K562 (cell line): ENCODE measurements at regions not wholly inside any gene's neighbourhood (a gene's known extent, or its start where the extent isn't known, plus 50 kb on each side); places are given as distances from the start of the nearest gene placed in this dataset.

Source experiments
- ATAC-seq: fragments of 200-7000 bp; cut with Tn5 transposase; 3 replicates; pipeline ENCODE4 v1.9.1; 2020; ENCODE audit warnings: moderate library complexity
- BruUV-seq: library from RNA; stranded (reverse); fragments of 400-500 nt; replicated peaks from 2 replicates; lab custom pipeline; 2021; lab: Mats Ljungman, UMichigan
- CTCF ChIA-PET: fragments of 300-600 bp; formaldehyde crosslinking; extraction: SDS; loops from one replicate; lab custom pipeline; 2021; ENCODE audit warnings: low intra/inter-chr PET ratio; lab: Yijun Ruan, JAX
- POLR2A ChIA-PET: fragments of 300-600, 350-650 bp; sonication (Branson Sonifier 250); formaldehyde crosslinking; extraction: SDS; loops from one replicate; lab custom pipeline; 2021; ENCODE audit warnings: antibody characterized with exemption, inconsistent platforms; lab: Yijun Ruan, JAX
- DNase-seq, 4 experiments: peaks; one replicate each; pipeline versions ENCODE4 v3.0.0 to v3.0.0-alpha.2; 2011 to 2018; ENCODE audit warnings: low spot score in 3 of 4, mixed read lengths in 3 of 4; ENCODE audit errors: extremely low read depth in 1 of 4
- FAIRE-seq: peaks from 2 replicates; lab custom pipeline; 2011; peaks lifted over from hg19 to GRCh38; lab: Jason Lieb, UNC
- H2AFZ ChIP-seq: 2 replicates; pipeline ENCODE4 v1.6.0; 2011; ENCODE audit warnings: low read depth, low read length, control low read depth, inconsistent platforms
- H3K27ac ChIP-seq: fragments of 200-600 bp; 3 replicates; pipeline ENCODE4 v1.8.0; 2011; ENCODE audit warnings: low read depth, mild to moderate bottlenecking, control low read depth, inconsistent platforms, low read length, moderate library complexity, mixed read lengths; ENCODE audit errors: extremely low read depth
- H3K27me3 ChIP-seq, 2 experiments: fragments of 300-600 bp in 1 of 2; 2 replicates in 1 of 2; 3 replicates in 1 of 2; pipeline versions ENCODE4 v1.6.0 to v1.8.0; 2011; ENCODE audit warnings: inconsistent platforms in 2 of 2, low read length in 2 of 2, mild to moderate bottlenecking in 1 of 2, mixed read lengths in 1 of 2, moderate library complexity in 1 of 2; ENCODE audit not compliant: control insufficient read depth in 2 of 2, insufficient read depth in 2 of 2
- H3K36me3 ChIP-seq: fragments of 300-600 bp; 3 replicates; pipeline ENCODE4 v1.8.0; 2011; ENCODE audit warnings: mild to moderate bottlenecking, low read length, inconsistent platforms; ENCODE audit not compliant: control insufficient read depth, insufficient read depth
- H3K4me1 ChIP-seq, 2 experiments: fragments of 200-600 bp in 1 of 2; replicated peaks in 1 of 2; 2 replicates in 1 of 2; 3 replicates in 1 of 2; pipeline versions ENCODE4 v1.5.1 to v1.8.0; 2011; ENCODE audit warnings: inconsistent platforms in 2 of 2, low read length in 2 of 2, mild to moderate bottlenecking in 1 of 2, mixed read lengths in 1 of 2, moderate library complexity in 1 of 2; ENCODE audit not compliant: control insufficient read depth in 2 of 2, insufficient read depth in 2 of 2
- H3K4me2 ChIP-seq: 2 replicates; pipeline ENCODE4 v1.6.1; 2011; ENCODE audit warnings: low read length, control low read depth, inconsistent platforms, mixed read lengths; ENCODE audit not compliant: insufficient read depth
- H3K4me3 ChIP-seq: fragments of 200-600 bp; sonication (generic), shearing (Covaris generic); 2 replicates; pipeline ENCODE4 v1.5.1; 2016; ENCODE audit warnings: control low read depth, inconsistent platforms
- H3K79me2 ChIP-seq: fragments of 200-600 bp; 3 replicates; pipeline ENCODE4 v1.8.0; 2011; ENCODE audit warnings: low read length, inconsistent platforms; ENCODE audit not compliant: control insufficient read depth, insufficient read depth
- H3K9ac ChIP-seq, 2 experiments: 2 replicates each; pipeline versions ENCODE4 v1.6.0 to v1.6.1; 2011; ENCODE audit warnings: low read depth in 2 of 2, low read length in 2 of 2, control low read depth in 1 of 2, inconsistent platforms in 1 of 2, mild to moderate bottlenecking in 1 of 2, mixed read lengths in 1 of 2; ENCODE audit not compliant: insufficient read depth in 1 of 2
- H3K9me1 ChIP-seq: one replicate; pipeline ENCODE4 v1.6.0; 2011; ENCODE audit warnings: inconsistent platforms, mild to moderate bottlenecking, low read length, moderate library complexity; ENCODE audit not compliant: control insufficient read depth, insufficient read depth
- H3K9me3 ChIP-seq: replicated peaks from 2 replicates; pipeline ENCODE4 v1.5.1; 2011; ENCODE audit warnings: low read depth, low read length, inconsistent platforms; ENCODE audit not compliant: control insufficient read depth, insufficient read depth
- H4K20me1 ChIP-seq: replicated peaks from 2 replicates; pipeline ENCODE4 v1.6.1; 2011; ENCODE audit warnings: low read length, inconsistent platforms, mixed read lengths; ENCODE audit not compliant: control insufficient read depth, insufficient read depth
- BRCA1 ChIP-seq, 2 experiments: fragments of 450-650 bp in 1 of 2; sonication (generic) in 1 of 2; formaldehyde crosslinking in 1 of 2; IDR thresholded peaks; 2 replicates each; pipeline versions ENCODE4 v1.5.0 to v1.6.1; 2017 to 2020; ENCODE audit warnings: mild to moderate bottlenecking in 1 of 2, missing genetic modification reagents in 1 of 2
- CBX5 ChIP-seq: IDR thresholded peaks from 2 replicates; pipeline ENCODE4 v1.6.1; 2014; ENCODE audit warnings: low read depth, borderline replicate concordance
- FOSL1 ChIP-seq: fragments of 200-800 bp; sonication (Bioruptor generic); conservative IDR thresholded peaks from 2 replicates; pipeline ENCODE4 v1.6.1; 2016; ENCODE audit warnings: missing genetic modification characterization, missing compliant biosample characterization
- GTF2F1 ChIP-seq: IDR thresholded peaks from 2 replicates; pipeline ENCODE4 v1.6.1; 2011; ENCODE audit warnings: low read depth, low read length, improper control_type of control experiment
- HNRNPLL ChIP-seq: fragments of 200-400 bp; formaldehyde crosslinking; IDR thresholded peaks from 2 replicates; pipeline ENCODE4 v1.6.1; 2017; ENCODE audit warnings: low read length, low read depth, mild to moderate bottlenecking; ENCODE audit not compliant: poor library complexity, severe bottlenecking
- KAT7 ChIP-seq: sonication (generic); formaldehyde crosslinking; IDR thresholded peaks from 2 replicates; pipeline ENCODE4 v1.8.0; 2022; ENCODE audit warnings: missing genetic modification reagents, mild to moderate bottlenecking, borderline replicate concordance
- KLF6 ChIP-seq: fragments of 250-450 bp; sonication (Bioruptor Pico); IDR thresholded peaks from 2 replicates; pipeline ENCODE4 v1.4.0; 2020; ENCODE audit warnings: mild to moderate bottlenecking, moderate library complexity, borderline replicate concordance
- L3MBTL2 ChIP-seq: fragments of 450-650 bp; IDR thresholded peaks from 2 replicates; pipeline ENCODE4 v1.6.1; 2016; ENCODE audit warnings: mild to moderate bottlenecking, moderate library complexity
- LEF1 ChIP-seq: fragments of 450-650 bp; IDR thresholded peaks from 2 replicates; pipeline ENCODE4 v1.6.1; 2016; ENCODE audit warnings: mild to moderate bottlenecking
- MCM2 ChIP-seq: fragments of 450-650 bp; IDR thresholded peaks from 2 replicates; pipeline ENCODE4 v1.6.1; 2017; ENCODE audit warnings: low read depth, mild to moderate bottlenecking
- MTA2 ChIP-seq: fragments of 450-650 bp; IDR thresholded peaks from 2 replicates; pipeline ENCODE4 v1.6.1; 2016; ENCODE audit warnings: low read depth
- RBM34 ChIP-seq: fragments of 200-400 bp; formaldehyde crosslinking; IDR thresholded peaks from 2 replicates; pipeline ENCODE4 v1.6.1; 2018; ENCODE audit warnings: low read length, borderline replicate concordance; ENCODE audit not compliant: insufficient read depth
- RCOR1 ChIP-seq, 2 experiments: IDR thresholded peaks; 2 replicates each; pipeline ENCODE4 v1.6.1; 2012; ENCODE audit warnings: low read depth in 2 of 2, low read length in 2 of 2, borderline replicate concordance in 1 of 2, improper control_type of control experiment in 1 of 2
- SMARCB1 ChIP-seq: IDR thresholded peaks from 2 replicates; pipeline ENCODE4 v1.6.1; 2011; ENCODE audit warnings: improper control_type of control experiment, low read depth; ENCODE audit not compliant: insufficient read length
- STAT5B ChIP-seq: fragments of 250-450 bp; sonication (Bioruptor Pico); IDR thresholded peaks from 2 replicates; pipeline ENCODE4 v1.8.0; 2021; ENCODE audit warnings: mild to moderate bottlenecking, inconsistent platforms
- VEZF1 ChIP-seq: fragments of 200-800 bp; sonication (Bioruptor generic); IDR thresholded peaks from 2 replicates; pipeline ENCODE4 v1.6.1; 2017; ENCODE audit warnings: missing genetic modification characterization, missing compliant biosample characterization
- ZNF316 ChIP-seq: fragments of 450-650 bp; IDR thresholded peaks from 2 replicates; pipeline ENCODE4 v1.6.1; 2016
- ZNF707 ChIP-seq: fragments of 250-450 bp; sonication (Bioruptor Pico); conservative IDR thresholded peaks from 2 replicates; pipeline ENCODE4 v1.8.0; 2022; ENCODE audit warnings: inconsistent platforms, mild to moderate bottlenecking, moderate library complexity
- WGBS: fragments of 100-300 bp; shearing (Covaris generic); methylation state at CpG from one replicate; pipeline ENCODE4 v1.1.6; 2016; ENCODE audit warnings: low coverage, mixed read lengths; ENCODE audit not compliant: insufficient coverage; ENCODE audit errors: missing lambda C conversion rate; 5-methylcytosine and 5-hydroxymethylcytosine counted together
- in situ Hi-C: fragments of 300-500 bp; cut with MboI; formaldehyde crosslinking; loops from 4 replicates; pipeline ENCODE4 v1.15.0; 2018; ENCODE audit warnings: inconsistent platforms, mixed read lengths
- intact Hi-C: fragments of 100-400 bp; cut with micrococcal nuclease; formaldehyde crosslinking; loops from 2 replicates; pipeline ENCODE4 v1.14.2; 2022

- no peak overlapping the region for H3K9ac ChIP-seq
- no peaks in the 10 kb centered on the region for H3K27me3 ChIP-seq
- no peak overlapping the region for H3K4me2 ChIP-seq
- H3K4me1 ChIP-seq = no peaks in the 10 kb centered on the region
- no peaks in the 10 kb centered on the region for H3K9me3 ChIP-seq
- intact Hi-C loops = no loop called here
- DNase-seq = no peak
- no peak for FAIRE-seq
- no peaks in the 10 kb centered on the region for H4K20me1 ChIP-seq
- H3K4me3 ChIP-seq = no peak overlapping the region
- no peaks in the 10 kb centered on the region for H3K9me1 ChIP-seq
- H3K36me3 ChIP-seq = no peaks in the 10 kb centered on the region
- no peaks in the 10 kb centered on the region for H3K79me2 ChIP-seq
- H2AFZ ChIP-seq = no peak overlapping the region
- ChIA-PET POLR2A (no interaction called here), CTCF (no interaction called here)
- no peak for TF ChIP-seq RBM34
- no peak for TF ChIP-seq L3MBTL2
- no peak for TF ChIP-seq RCOR1 (IDR thresholded peaks at IDR 0.05; ENCODE audit: borderline replicate concordance in 1 of 2, low read depth in 2 of 2, low read length in 2 of 2)
- no peak for TF ChIP-seq VEZF1
- TF ChIP-seq CBX5 = no peak
- no peak for TF ChIP-seq ZNF707 (CRISPR knock-in tag)
- TF ChIP-seq FOSL1 = no peak
- TF ChIP-seq HNRNPLL = no peak
- TF ChIP-seq MCM2 = no peak
- TF ChIP-seq BRCA1 (IDR thresholded peaks at IDR 0.05) = no peak
- TF ChIP-seq BRCA1 (CRISPR knock-in tag; IDR thresholded peaks at IDR 0.05) = no peak
- TF ChIP-seq KAT7 (CRISPR knock-in tag) = no peak
- no peak for TF ChIP-seq KLF6
- no peak for TF ChIP-seq GTF2F1
- TF ChIP-seq SMARCB1 = no peak
- no peak for TF ChIP-seq LEF1
- TF ChIP-seq STAT5B = no peak
- TF ChIP-seq ZNF316 = no peak
- TF ChIP-seq MTA2 = no peak
- ATAC-seq = no peak
- BruUV-seq = no TSS peak
- H3K27ac ChIP-seq = no peak overlapping the region
- in situ Hi-C loops = no loop called here
- WGBS = 3% methylated on average over 2 of the region's 2 CpGs
These were observed 82.8 kb downstream of the BLID start for GRCh38 chr11:122033193-122033592.
